WTC11 (cell line): ENCODE measurements at regions not wholly inside any gene's neighbourhood (a gene's known extent, or its start where the extent isn't known, plus 50 kb on each side); places are given as distances from the start of the nearest gene placed in this dataset.

ENCODE experiments used
- ATF1 ChIP-seq: sonication (generic); formaldehyde crosslinking; IDR thresholded peaks from 2 replicates; pipeline ENCODE4 v1.8.1; 2023; ENCODE audit warnings: mild to moderate bottlenecking, moderate library complexity, missing genetic modification reagents
- CBFB ChIP-seq: sonication (generic); formaldehyde crosslinking; IDR thresholded peaks from 2 replicates; pipeline ENCODE4 v1.8.1; 2022; ENCODE audit warnings: mild to moderate bottlenecking, low read depth, missing genetic modification reagents
- CTCF ChIP-seq: fragments of 200-600 bp; IDR thresholded peaks from 2 replicates; pipeline ENCODE4 v1.8.0; 2022; ENCODE audit warnings: antibody characterized with exemption
- FOXP1 ChIP-seq: sonication (generic); formaldehyde crosslinking; IDR thresholded peaks from 2 replicates; pipeline ENCODE4 v1.8.0; 2022; ENCODE audit warnings: missing genetic modification reagents, mild to moderate bottlenecking, moderate library complexity, borderline replicate concordance
- HMGXB4 ChIP-seq: sonication (generic); formaldehyde crosslinking; IDR thresholded peaks from 2 replicates; pipeline ENCODE4 v1.8.1; 2023; ENCODE audit warnings: mild to moderate bottlenecking, moderate library complexity, missing genetic modification reagents
- IRF2 ChIP-seq: sonication (generic); formaldehyde crosslinking; IDR thresholded peaks from 2 replicates; pipeline ENCODE4 v1.8.0; 2022; ENCODE audit warnings: low read depth, missing genetic modification reagents, borderline replicate concordance
- ZNF281 ChIP-seq: sonication (generic); formaldehyde crosslinking; IDR thresholded peaks from 2 replicates; pipeline ENCODE4 v1.8.0; 2023; ENCODE audit warnings: mild to moderate bottlenecking, missing genetic modification reagents

GRCh38 chr14:53331921-53332320 is 178.8 kb upstream of the DDHD1 start:
- no peak for TF ChIP-seq FOXP1 (CRISPR knock-in tag)
- TF ChIP-seq CTCF, result no peak
- no peak for TF ChIP-seq IRF2 (CRISPR knock-in tag)
- TF ChIP-seq ATF1 (CRISPR knock-in tag), result no peak
- no peak for TF ChIP-seq ZNF281 (CRISPR knock-in tag)
- no peak for TF ChIP-seq HMGXB4 (CRISPR knock-in tag)
- no peak for TF ChIP-seq CBFB
